GM12864 (cell line): ENCODE measurements at regions not wholly inside any gene's neighbourhood (a gene's known extent, or its start where the extent isn't known, plus 50 kb on each side); places are given as distances from the start of the nearest gene placed in this dataset.

Source experiments
- DNase-seq: peaks from one replicate; pipeline ENCODE4 v3.0.0-alpha.2; 2011; ENCODE audit warnings: low read depth
- H3K4me3 ChIP-seq: 2 replicates; pipeline ENCODE4 v1.5.1; 2011; ENCODE audit warnings: mild to moderate bottlenecking, low read depth, low read length, control low read depth
- TF ChIP-seq, protein P1 (sequence below): IDR thresholded peaks from 2 replicates; pipeline ENCODE4 v1.5.1; 2011; ENCODE audit warnings: low read depth, mild to moderate bottlenecking, moderate library complexity, low read length, control low read depth, inconsistent platforms; ENCODE audit errors: missing control alignments

DNA sequence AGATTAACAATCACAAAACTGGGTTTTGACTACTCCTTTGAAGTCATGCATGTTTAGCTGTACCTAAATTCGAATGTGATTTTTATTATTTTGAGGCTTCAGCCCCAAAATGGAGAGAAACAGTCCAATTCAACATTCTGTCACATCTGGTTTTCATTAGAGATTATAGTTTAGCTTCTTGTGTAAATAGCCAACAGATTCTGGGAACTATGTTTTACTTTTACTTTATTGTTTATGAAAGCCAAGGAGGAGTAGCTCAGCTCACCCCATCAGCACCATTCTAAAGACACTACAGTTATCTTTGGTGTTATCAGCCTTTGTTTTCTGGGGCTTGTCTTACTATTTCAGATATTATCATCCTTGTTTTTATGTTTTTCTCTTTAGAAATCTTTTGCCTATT lies 465.0 kb upstream of the CWC22 start:
- TF ChIP-seq, protein P1, sequence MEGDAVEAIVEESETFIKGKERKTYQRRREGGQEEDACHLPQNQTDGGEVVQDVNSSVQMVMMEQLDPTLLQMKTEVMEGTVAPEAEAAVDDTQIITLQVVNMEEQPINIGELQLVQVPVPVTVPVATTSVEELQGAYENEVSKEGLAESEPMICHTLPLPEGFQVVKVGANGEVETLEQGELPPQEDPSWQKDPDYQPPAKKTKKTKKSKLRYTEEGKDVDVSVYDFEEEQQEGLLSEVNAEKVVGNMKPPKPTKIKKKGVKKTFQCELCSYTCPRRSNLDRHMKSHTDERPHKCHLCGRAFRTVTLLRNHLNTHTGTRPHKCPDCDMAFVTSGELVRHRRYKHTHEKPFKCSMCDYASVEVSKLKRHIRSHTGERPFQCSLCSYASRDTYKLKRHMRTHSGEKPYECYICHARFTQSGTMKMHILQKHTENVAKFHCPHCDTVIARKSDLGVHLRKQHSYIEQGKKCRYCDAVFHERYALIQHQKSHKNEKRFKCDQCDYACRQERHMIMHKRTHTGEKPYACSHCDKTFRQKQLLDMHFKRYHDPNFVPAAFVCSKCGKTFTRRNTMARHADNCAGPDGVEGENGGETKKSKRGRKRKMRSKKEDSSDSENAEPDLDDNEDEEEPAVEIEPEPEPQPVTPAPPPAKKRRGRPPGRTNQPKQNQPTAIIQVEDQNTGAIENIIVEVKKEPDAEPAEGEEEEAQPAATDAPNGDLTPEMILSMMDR = no peak
- no peak overlapping the region for H3K4me3 ChIP-seq
- DNase-seq = no peak

DNA sequence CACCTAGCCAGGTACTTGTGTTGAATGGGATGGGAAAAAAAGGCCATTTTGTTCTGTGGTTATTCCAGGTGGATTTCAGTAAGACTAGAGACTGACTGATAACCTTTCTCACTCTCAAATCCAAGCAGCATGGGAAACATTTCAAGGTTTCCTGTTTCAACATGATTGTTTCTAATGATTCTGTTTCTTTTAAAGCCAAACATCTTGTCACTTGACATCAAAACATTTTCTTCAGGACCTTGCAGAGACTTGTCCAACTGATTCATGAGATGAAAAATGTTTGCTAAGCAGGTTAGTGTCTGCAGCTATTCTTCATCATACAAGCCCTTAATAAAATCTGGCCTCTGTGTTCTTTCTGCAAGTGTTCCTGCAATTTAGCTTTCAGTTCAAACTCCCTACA lies 456.5 kb upstream of the CWC22 start:
- no peak overlapping the region for H3K4me3 ChIP-seq
- no peak for DNase-seq
- TF ChIP-seq, protein P1 = no peak

DNA sequence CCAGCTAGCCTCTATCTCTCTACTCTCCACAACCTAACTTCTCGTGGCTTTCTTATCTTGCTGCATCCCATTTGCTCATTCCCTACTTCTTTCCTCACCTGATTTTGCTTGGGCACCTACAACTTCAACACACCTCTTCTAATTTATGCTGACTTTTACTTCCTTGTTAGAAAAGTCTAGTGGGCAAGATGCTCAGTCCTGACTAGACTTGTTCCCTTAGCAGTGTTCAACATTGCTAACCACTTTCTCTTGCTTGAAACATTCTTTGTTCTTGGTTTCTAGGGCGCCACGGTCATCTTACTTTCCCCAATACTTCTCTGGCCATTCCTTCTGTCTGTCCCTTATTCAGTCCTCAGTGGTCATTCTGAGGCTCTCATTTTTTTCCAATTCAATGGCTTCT lies 454.7 kb upstream of the CWC22 start:
- H3K4me3 ChIP-seq = no peak overlapping the region
- TF ChIP-seq, protein P1 = no peak
- no peak for DNase-seq

DNA sequence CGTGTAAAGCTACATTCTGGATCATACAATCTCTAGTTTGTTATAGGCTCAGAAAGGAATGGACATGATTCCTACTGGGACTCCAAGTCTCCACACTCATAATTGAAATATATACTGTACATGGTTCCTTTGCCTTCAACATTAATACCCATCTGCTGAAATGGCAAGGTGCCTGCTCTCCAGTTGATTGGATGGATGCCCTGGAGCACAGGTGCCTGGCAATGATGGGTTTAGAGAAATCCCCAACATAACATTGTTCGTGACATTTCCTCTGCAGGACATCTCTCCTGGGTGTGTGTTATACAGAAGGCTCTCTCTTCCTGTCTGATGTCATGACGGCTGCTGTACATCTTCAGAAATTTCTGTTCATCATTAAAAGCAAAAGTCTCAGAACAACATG lies 449.7 kb upstream of the CWC22 start:
- DNase-seq = no peak
- TF ChIP-seq, protein P1 = no peak
- no peak overlapping the region for H3K4me3 ChIP-seq

DNA sequence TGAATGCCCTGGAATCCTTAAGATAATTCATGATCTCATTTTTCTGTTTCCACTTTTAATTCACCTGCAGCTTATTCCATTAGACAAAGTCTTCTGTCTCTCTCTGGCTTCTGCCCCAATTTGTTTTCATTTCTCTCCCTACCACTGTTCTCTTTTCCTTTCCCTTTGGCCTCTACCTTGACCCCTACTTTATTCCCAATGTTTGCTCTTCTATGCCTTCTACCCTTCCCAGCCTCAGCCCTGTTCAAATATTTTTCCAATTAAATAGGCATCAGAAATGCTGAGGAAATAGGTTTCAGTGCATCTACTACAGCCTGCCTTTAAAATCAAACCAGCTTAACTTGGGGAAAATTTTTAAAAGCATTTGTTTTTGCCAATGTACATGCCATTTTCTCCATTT lies 443.7 kb upstream of the CWC22 start:
- no peak for DNase-seq
- no peak overlapping the region for H3K4me3 ChIP-seq
- TF ChIP-seq, protein P1 = no peak

DNA sequence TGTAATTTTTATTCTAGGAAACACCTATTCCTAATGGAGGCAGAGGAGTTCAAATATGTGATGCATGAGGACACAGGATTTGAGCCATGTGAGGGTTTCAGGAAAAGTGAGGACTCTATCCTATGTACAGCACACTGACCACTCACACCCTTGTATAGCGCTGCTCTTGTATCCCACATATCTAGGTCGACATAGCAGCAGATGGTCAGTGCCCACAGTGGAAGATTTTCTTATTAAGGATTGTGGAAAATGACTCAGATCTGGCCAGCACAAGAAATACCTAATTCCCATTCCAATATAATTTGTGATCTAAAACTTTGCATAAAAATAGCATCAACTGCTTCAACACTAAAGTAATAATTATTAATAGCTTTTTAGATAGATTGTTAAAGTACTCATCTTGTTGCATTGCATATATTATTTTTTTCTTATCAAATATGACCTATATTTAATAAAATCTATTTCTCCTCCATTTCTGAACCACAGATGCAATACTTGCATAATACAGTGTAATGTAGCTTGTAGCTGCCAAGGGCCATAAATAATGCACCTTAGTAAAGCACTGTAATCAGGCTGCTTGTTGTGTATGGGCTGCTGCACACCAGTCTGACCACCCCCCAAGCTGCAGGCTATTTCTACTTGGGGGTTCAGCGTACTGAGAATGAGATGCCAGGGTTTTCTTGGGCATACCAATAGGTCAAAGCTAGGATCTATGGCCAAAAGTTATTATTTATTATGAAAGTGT lies 442.2 kb upstream of the CWC22 start:
- no peak overlapping the region for H3K4me3 ChIP-seq
- DNase-seq = no peak
- TF ChIP-seq, protein P1 = no peak

DNA sequence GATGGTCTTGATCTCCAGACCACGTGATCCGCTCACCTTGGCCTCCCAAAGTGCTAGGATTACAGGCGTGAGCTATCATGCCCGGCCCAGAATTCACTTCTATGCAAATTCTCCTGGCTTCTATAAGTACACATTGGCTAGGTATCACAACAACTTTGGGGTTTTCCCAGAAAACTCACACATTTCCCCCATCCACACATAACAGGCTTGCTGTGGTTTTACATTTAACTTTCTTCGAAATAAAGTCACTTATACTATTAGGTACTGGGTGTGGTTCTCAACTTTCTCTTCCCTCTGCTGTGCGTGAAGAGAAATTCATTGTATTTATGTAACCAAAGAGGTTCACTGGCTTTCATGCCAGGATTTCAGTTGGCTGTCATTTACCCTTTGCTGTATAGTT lies 439.4 kb upstream of the CWC22 start:
- no peak overlapping the region for H3K4me3 ChIP-seq
- TF ChIP-seq, protein P1 = no peak
- no peak for DNase-seq
